IPS-20b (cell line): ENCODE measurements at regions not wholly inside any gene's neighbourhood (a gene's known extent, or its start where the extent isn't known, plus 50 kb on each side); places are given as distances from the start of the nearest gene placed in this dataset.

Source experiments
- H3K27ac ChIP-seq: one replicate; pipeline ENCODE4 v1.5.1; 2013; ENCODE audit warnings: low read length
- H3K27me3 ChIP-seq: 2 replicates; pipeline ENCODE4 v1.6.1; 2013; ENCODE audit warnings: mild to moderate bottlenecking, low read length, inconsistent platforms; ENCODE audit not compliant: insufficient read depth
- H3K36me3 ChIP-seq: 2 replicates; pipeline ENCODE4 v1.6.1; 2013; ENCODE audit warnings: low read depth, mild to moderate bottlenecking, inconsistent platforms, low read length, moderate library complexity; ENCODE audit not compliant: insufficient read depth
- H3K4me1 ChIP-seq: 2 replicates; pipeline ENCODE4 v1.6.1; 2013; ENCODE audit warnings: mild to moderate bottlenecking, control low read depth, inconsistent platforms, low read length, moderate library complexity; ENCODE audit not compliant: insufficient read depth
- H3K4me3 ChIP-seq: 2 replicates; pipeline ENCODE4 v1.5.1; 2013; ENCODE audit warnings: mild to moderate bottlenecking, low read length, inconsistent platforms
- H3K9ac ChIP-seq: 2 replicates; pipeline ENCODE4 v1.6.1; 2013; ENCODE audit warnings: low read depth, mild to moderate bottlenecking, inconsistent platforms, low read length, moderate library complexity
- H3K9me3 ChIP-seq: 2 replicates; pipeline ENCODE4 v1.6.1; 2013; ENCODE audit warnings: mild to moderate bottlenecking, low read depth, low read length, inconsistent platforms; ENCODE audit not compliant: insufficient read depth

- Histone ChIP-seq H3K9ac (no peak overlapping the region), H3K4me3 (no peak overlapping the region), H3K36me3 (no peaks in the 10 kb centered on the region), H3K4me1 (no peaks in the 10 kb centered on the region), H3K27me3 (no peaks in the 10 kb centered on the region), H3K27ac (no peak overlapping the region), H3K9me3 (no peaks in the 10 kb centered on the region)
Observed at GRCh38 chr12:19885093-19885812, 446.0 kb downstream of the AEBP2 start.

DNA sequence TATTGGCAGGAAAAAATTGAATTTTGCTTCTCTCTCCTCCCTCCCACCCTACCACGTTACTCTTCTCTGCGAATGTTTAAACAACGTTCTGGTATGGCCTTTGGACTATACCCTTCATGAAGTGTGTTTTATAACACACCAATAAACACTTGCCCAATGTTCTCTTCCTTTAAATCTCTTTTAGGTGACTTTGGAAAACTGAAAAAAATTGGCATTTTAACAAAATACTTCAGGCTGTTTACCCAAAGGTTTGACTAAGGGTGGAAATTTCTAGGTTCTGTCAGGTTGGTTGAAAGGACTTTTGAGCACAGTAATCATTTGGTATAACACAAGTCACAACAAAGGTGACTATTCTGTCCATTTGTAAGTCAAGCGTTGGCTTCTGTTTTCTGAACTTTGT, 446.8 kb downstream of the AEBP2 start:
- H3K27me3 ChIP-seq: no peaks in the 10 kb centered on the region
- H3K4me1 ChIP-seq: no peaks in the 10 kb centered on the region
- H3K27ac ChIP-seq: no peak overlapping the region
- no peaks in the 10 kb centered on the region for H3K9me3 ChIP-seq
- H3K9ac ChIP-seq: no peak overlapping the region
- H3K4me3 ChIP-seq: no peak overlapping the region
- H3K36me3 ChIP-seq: no peaks in the 10 kb centered on the region

- no peaks in the 10 kb centered on the region for H3K36me3 ChIP-seq
- no peaks in the 10 kb centered on the region for H3K9me3 ChIP-seq
- no peak overlapping the region for H3K27ac ChIP-seq
- H3K4me1 ChIP-seq: no peaks in the 10 kb centered on the region
- H3K4me3 ChIP-seq: no peak overlapping the region
- H3K27me3 ChIP-seq: no peaks in the 10 kb centered on the region
- H3K9ac ChIP-seq: no peak overlapping the region
Observed at GRCh38 chr12:19886639-19887064, 447.4 kb downstream of the AEBP2 start.

DNA sequence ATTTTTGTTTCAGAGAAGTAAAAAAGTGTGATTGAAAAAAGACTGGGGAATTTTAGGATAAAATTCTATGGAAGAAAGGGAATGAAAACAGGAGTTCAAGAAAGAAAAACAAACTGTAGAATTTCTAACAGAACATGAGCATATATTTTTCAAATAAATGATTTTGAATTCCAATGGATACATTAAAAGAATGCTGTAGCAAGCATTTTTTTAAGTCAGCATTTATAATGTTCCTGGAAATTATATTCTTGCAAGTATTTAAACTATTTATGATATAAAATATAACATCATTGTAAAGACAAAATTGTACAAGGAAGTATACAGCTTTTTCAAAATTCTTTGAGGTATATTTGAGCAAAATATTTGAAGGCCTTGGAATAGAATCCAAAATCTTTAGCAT, 450.7 kb downstream of the AEBP2 start:
- H3K4me3 ChIP-seq: no peak overlapping the region
- no peak overlapping the region for H3K27ac ChIP-seq
- no peaks in the 10 kb centered on the region for H3K27me3 ChIP-seq
- H3K36me3 ChIP-seq: no peaks in the 10 kb centered on the region
- H3K9ac ChIP-seq: no peak overlapping the region
- no peaks in the 10 kb centered on the region for H3K9me3 ChIP-seq
- no peaks in the 10 kb centered on the region for H3K4me1 ChIP-seq

- H3K9me3 ChIP-seq: no peaks in the 10 kb centered on the region
- no peaks in the 10 kb centered on the region for H3K36me3 ChIP-seq
- H3K27ac ChIP-seq: no peak overlapping the region
- H3K27me3 ChIP-seq: no peaks in the 10 kb centered on the region
- H3K9ac ChIP-seq: no peak overlapping the region
- H3K4me3 ChIP-seq: no peak overlapping the region
- no peaks in the 10 kb centered on the region for H3K4me1 ChIP-seq
Observed at GRCh38 chr12:19891936-19892591, 452.8 kb downstream of the AEBP2 start.

DNA sequence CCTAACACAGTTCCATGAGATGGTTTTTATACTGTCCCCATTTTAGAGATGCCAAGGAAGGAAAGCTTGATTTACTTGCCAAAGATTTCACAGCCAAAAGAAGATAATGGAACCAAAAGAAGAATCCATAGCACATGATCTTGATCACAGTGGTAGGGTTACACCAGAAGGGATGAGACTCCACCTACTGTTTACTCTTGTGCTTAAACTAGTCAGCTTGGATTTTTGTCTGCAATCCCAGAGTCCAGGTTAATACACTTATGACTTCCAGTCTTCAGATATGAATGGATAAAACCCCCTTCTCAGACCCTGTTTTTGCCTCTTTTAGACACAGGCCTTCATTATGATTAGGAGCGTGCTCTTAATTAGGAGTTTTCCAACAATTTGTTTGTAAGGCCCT, 454.2 kb downstream of the AEBP2 start:
- H3K27me3 ChIP-seq: no peaks in the 10 kb centered on the region
- H3K4me1 ChIP-seq: no peaks in the 10 kb centered on the region
- no peak overlapping the region for H3K9ac ChIP-seq
- no peak overlapping the region for H3K4me3 ChIP-seq
- no peak overlapping the region for H3K27ac ChIP-seq
- no peaks in the 10 kb centered on the region for H3K9me3 ChIP-seq
- no peaks in the 10 kb centered on the region for H3K36me3 ChIP-seq

DNA sequence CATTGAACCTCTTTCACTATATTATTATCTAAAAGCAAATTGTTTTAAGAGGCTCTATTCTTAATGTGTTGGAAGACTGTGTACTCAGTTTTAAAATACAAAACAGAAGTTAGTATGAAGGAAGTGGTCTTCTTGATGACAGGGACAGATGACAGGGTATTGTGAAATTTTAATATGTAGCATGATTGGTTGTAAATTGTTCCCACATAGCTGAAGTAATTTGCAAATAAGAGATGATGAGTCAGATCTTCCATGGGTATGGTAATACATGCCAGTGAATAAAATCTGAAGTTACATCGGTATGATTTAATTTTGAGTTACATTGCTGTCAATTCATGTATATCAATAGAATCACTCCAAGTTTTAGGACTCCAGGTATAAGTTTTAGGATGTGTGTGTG, 454.8 kb downstream of the AEBP2 start:
- Histone ChIP-seq H3K36me3 (no peaks in the 10 kb centered on the region), H3K27me3 (no peaks in the 10 kb centered on the region), H3K27ac (no peak overlapping the region), H3K4me3 (no peak overlapping the region), H3K9me3 (no peaks in the 10 kb centered on the region), H3K9ac (no peak overlapping the region), H3K4me1 (no peaks in the 10 kb centered on the region)

DNA sequence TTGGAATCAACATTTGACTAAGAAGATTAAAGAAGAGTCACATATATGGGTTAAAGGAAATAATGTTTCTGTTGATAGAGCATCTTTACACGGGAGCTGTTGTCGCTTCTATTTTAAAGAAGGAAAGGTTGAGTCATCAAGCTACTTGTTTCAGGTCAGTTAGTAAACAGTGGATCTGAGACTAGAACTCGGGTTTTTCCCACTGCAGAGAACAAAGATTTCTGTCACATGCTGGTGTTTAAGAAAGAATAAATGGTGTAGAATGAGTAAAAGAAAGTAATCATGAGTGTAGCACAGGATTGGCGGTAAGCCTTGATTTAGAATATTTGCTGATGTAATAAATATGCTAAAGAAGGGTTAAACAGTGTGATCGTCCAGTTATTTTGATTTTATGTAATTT, 455.5 kb downstream of the AEBP2 start:
- no peaks in the 10 kb centered on the region for H3K4me1 ChIP-seq
- H3K9me3 ChIP-seq: no peaks in the 10 kb centered on the region
- H3K27ac ChIP-seq: no peak overlapping the region
- H3K36me3 ChIP-seq: no peaks in the 10 kb centered on the region
- H3K4me3 ChIP-seq: no peak overlapping the region
- H3K9ac ChIP-seq: no peak overlapping the region
- H3K27me3 ChIP-seq: no peaks in the 10 kb centered on the region

GRCh38 chr12:19895246-19896020, 456.1 kb downstream of the AEBP2 start:
- no peak overlapping the region for H3K9ac ChIP-seq
- no peak overlapping the region for H3K27ac ChIP-seq
- H3K4me1 ChIP-seq: no peaks in the 10 kb centered on the region
- H3K4me3 ChIP-seq: no peak overlapping the region
- H3K9me3 ChIP-seq: no peaks in the 10 kb centered on the region
- H3K36me3 ChIP-seq: no peaks in the 10 kb centered on the region
- no peaks in the 10 kb centered on the region for H3K27me3 ChIP-seq

DNA sequence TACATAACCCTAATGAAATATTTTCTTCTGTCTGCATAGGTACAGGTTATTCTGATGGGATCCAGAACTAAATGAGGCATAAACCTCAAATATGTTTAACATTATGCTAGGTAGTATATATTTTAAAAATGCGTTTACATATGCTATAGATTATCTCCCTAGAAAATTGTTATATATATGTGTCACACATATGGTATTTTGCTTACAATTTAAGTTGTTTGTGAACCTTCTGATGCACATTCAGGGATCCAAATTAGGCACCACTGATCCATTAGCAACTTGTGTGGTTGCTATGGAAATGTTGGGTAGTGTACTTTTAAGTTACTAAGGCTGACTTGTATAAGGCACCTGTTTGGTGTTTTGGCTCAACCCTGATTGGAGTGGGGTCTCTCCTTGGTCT, 456.7 kb downstream of the AEBP2 start:
- Histone ChIP-seq H3K27me3 (no peaks in the 10 kb centered on the region), H3K27ac (no peak overlapping the region), H3K9me3 (no peaks in the 10 kb centered on the region), H3K36me3 (no peaks in the 10 kb centered on the region), H3K9ac (no peak overlapping the region), H3K4me1 (no peaks in the 10 kb centered on the region), H3K4me3 (no peak overlapping the region)

DNA sequence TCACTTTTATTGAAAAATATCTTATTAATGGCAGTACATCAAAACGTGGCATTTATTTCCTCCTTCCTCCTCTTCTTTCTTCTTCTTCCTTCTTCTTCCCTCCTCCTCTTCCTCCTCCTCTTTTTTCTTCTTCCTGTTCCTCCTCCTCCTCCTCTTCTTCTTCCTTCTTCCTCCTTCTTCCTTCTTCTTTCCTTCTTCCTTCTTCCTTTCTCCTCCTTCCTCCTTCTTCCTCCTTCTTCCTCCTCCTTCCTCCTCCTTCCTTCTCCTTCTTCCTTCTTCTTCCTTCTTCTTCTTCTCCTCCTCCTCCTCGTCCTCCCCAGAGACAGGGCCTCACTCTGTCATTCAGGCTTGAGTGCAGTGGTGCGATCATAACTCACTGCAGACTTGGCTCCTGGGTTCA, 457.2 kb downstream of the AEBP2 start:
- H3K9me3 ChIP-seq: no peaks in the 10 kb centered on the region
- no peaks in the 10 kb centered on the region for H3K36me3 ChIP-seq
- H3K27ac ChIP-seq: no peak overlapping the region
- H3K4me1 ChIP-seq: no peaks in the 10 kb centered on the region
- no peaks in the 10 kb centered on the region for H3K27me3 ChIP-seq
- H3K4me3 ChIP-seq: no peak overlapping the region
- H3K9ac ChIP-seq: no peak overlapping the region

DNA sequence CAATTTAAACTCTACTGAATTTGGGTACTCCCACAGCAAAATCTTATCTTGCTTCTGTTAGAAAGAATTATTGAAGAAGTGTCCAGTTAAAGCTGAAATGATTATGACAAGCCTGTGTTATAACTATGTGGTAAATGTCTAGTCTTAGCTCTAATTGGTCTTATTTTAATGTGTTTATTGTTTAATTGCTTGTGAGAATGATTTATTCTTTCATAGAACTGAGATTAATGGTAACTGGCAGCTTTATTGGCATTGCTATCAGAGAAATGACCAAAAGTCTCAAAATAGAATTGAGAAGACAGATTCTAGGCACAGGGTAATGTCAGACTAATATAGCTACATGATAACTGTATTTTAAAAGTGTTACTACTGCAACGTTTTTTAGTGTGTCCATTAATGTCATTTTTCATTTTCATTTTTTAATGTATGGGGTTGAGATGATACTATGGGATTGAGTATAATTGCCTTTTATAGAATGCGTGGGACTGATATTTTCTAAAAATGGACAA, 458.7 kb downstream of the AEBP2 start:
- Histone ChIP-seq H3K36me3 (no peaks in the 10 kb centered on the region), H3K27me3 (no peaks in the 10 kb centered on the region), H3K4me3 (no peak overlapping the region), H3K27ac (no peak overlapping the region), H3K9me3 (no peaks in the 10 kb centered on the region), H3K9ac (no peak overlapping the region), H3K4me1 (no peaks in the 10 kb centered on the region)
